CD14-positive monocyte (primary cell): ENCODE measurements at regions not wholly inside any gene's neighbourhood (a gene's known extent, or its start where the extent isn't known, plus 50 kb on each side); places are given as distances from the start of the nearest gene placed in this dataset.

ENCODE experiments used
- DNase-seq, 3 donors: peaks; one replicate each; pipeline ENCODE4 v3.0.0-alpha.2; 2011 to 2022
- H2AFZ ChIP-seq: 2 replicates; pipeline ENCODE4 v1.6.0; 2012; ENCODE audit warnings: mild to moderate bottlenecking, low read depth, low read length, inconsistent platforms; ENCODE audit not compliant: insufficient read depth, poor library complexity, severe bottlenecking
- H3K27ac ChIP-seq, 2 donors: 1 replicate in 1 of 2; 2 replicates in 1 of 2; pipeline ENCODE4 v1.5.1; 2012 to 2013; ENCODE audit warnings: low read length in 2 of 2, control low read depth in 1 of 2, inconsistent platforms in 1 of 2, low read depth in 1 of 2, mild to moderate bottlenecking in 1 of 2
- H3K27me3 ChIP-seq, 2 donors: one replicate each; pipeline versions ENCODE4 v1.6.0 to v1.6.1; 2011 to 2013; ENCODE audit warnings: low read length in 2 of 2; ENCODE audit not compliant: control insufficient read depth in 2 of 2, insufficient read depth in 2 of 2
- H3K36me3 ChIP-seq, 2 donors: replicated peaks in 1 of 2; 1 replicate in 1 of 2; 2 replicates in 1 of 2; pipeline versions ENCODE4 v1.5.1 to v1.6.1; 2012 to 2013; ENCODE audit warnings: low read length in 2 of 2, control low read depth in 1 of 2, inconsistent platforms in 1 of 2, mild to moderate bottlenecking in 1 of 2; ENCODE audit not compliant: insufficient read depth in 2 of 2, control insufficient read depth in 1 of 2
- H3K4me1 ChIP-seq, 2 donors: 1 replicate in 1 of 2; 2 replicates in 1 of 2; pipeline versions ENCODE4 v1.5.1 to v1.6.1; 2012 to 2013; ENCODE audit warnings: low read length in 2 of 2, control low read depth in 1 of 2, inconsistent platforms in 1 of 2, mild to moderate bottlenecking in 1 of 2, moderate library complexity in 1 of 2; ENCODE audit not compliant: insufficient read depth in 2 of 2, control insufficient read depth in 1 of 2
- H3K4me2 ChIP-seq: replicated peaks from 2 replicates; pipeline ENCODE3; 2012; ENCODE audit warnings: low read length, moderate library complexity, mild to moderate bottlenecking; ENCODE audit not compliant: poor library complexity, severe bottlenecking; ENCODE audit errors: extremely low read depth
- H3K4me3 ChIP-seq, 3 experiments: fragments of 200-600 bp in 1 of 3; sonication (generic) in 1 of 3; replicated peaks in 1 of 3; 1 replicate in 2 of 3; 2 replicates in 1 of 3; pipeline ENCODE4 v1.5.1; 2011 to 2013; ENCODE audit warnings: low read length in 3 of 3, mild to moderate bottlenecking in 3 of 3, control low read depth in 2 of 3, low read depth in 2 of 3, inconsistent platforms in 1 of 3, moderate library complexity in 1 of 3
- H3K79me2 ChIP-seq: 2 replicates; pipeline ENCODE4 v1.6.0; 2012; ENCODE audit warnings: mild to moderate bottlenecking, control low read depth, inconsistent platforms, low read length, moderate library complexity; ENCODE audit not compliant: insufficient read depth
- H3K9ac ChIP-seq: 2 replicates; pipeline ENCODE4 v1.6.0; 2017; ENCODE audit warnings: low read length, mild to moderate bottlenecking; ENCODE audit not compliant: insufficient read depth, poor library complexity, severe bottlenecking
- H3K9me3 ChIP-seq, 2 donors: replicated peaks in 1 of 2; 1 replicate in 1 of 2; 2 replicates in 1 of 2; pipeline versions ENCODE4 v1.5.1 to v1.6.1; 2012 to 2013; ENCODE audit warnings: low read length in 2 of 2, control low read depth in 1 of 2; ENCODE audit not compliant: control insufficient read depth in 1 of 2, insufficient read depth in 1 of 2
- H4K20me1 ChIP-seq: 2 replicates; pipeline ENCODE4 v1.6.0; 2012; ENCODE audit warnings: mild to moderate bottlenecking, low read length, control low read depth, moderate library complexity; ENCODE audit not compliant: insufficient read depth
- H3K27ac Mint-ChIP-seq, 7 donors: one replicate each; pipeline ENCODE4 v1.8.0; 2020; ENCODE audit warnings: mild to moderate bottlenecking in 7 of 7, mixed read lengths in 7 of 7, moderate library complexity in 6 of 7, inconsistent platforms in 2 of 7
- H3K27me3 Mint-ChIP-seq, 3 donors: one replicate each; pipeline ENCODE4 v1.8.0; 2021 to 2022; ENCODE audit warnings: low read depth in 3 of 3, mild to moderate bottlenecking in 3 of 3, mixed read lengths in 3 of 3, moderate library complexity in 3 of 3, inconsistent platforms in 1 of 3
- H3K36me3 Mint-ChIP-seq, 2 donors: one replicate each; pipeline ENCODE4 v1.8.0; 2020; ENCODE audit warnings: mixed read lengths in 2 of 2, inconsistent platforms in 1 of 2, mild to moderate bottlenecking in 1 of 2
- H3K4me1 Mint-ChIP-seq: one replicate; pipeline ENCODE4 v1.8.0; 2020; ENCODE audit warnings: mild to moderate bottlenecking, mixed read lengths
- H3K4me3 Mint-ChIP-seq, 2 donors: one replicate each; pipeline ENCODE4 v1.8.0; 2020; ENCODE audit warnings: mild to moderate bottlenecking in 2 of 2, mixed read lengths in 2 of 2, moderate library complexity in 1 of 2
- H3K9me3 Mint-ChIP-seq, 7 donors: one replicate each; pipeline ENCODE4 v1.8.0; 2020 to 2022; ENCODE audit warnings: mixed read lengths in 7 of 7, mild to moderate bottlenecking in 6 of 7, moderate library complexity in 6 of 7, inconsistent platforms in 2 of 7
- CTCF ChIP-seq: fragments of 200-600 bp; IDR thresholded peaks from one replicate; pipeline ENCODE4 v1.8.0; 2022; ENCODE audit warnings: antibody characterized with exemption, mild to moderate bottlenecking
- WGBS: methylation state at CpG from one replicate; pipeline ENCODE4 v1.1.5; 2013; ENCODE audit warnings: missing lambda C conversion rate; ENCODE audit not compliant: insufficient coverage; 5-methylcytosine and 5-hydroxymethylcytosine counted together
- intact Hi-C, 2 donors: fragments of 100-400 bp; cut with micrococcal nuclease; formaldehyde crosslinking; loops; one replicate each; pipeline versions ENCODE4 v1.15.0 to v1.15.1; 2023

- H4K20me1 ChIP-seq: no peaks in the 10 kb centered on the region
- H3K27ac Mint-ChIP-seq: peak overlapping the region in 6 of 7 donors; percentile 14 to 89 (median 82)
- H3K36me3 Mint-ChIP-seq: peaks cover 0 to 4% of the 10 kb centered on the region in 2 donors
Measured at GRCh38 chr5:35477321-35477720, 140.3 kb upstream of the SPEF2 start.

GRCh38 chr5:35476797-35477196 lies 140.9 kb upstream of the SPEF2 start:
- Histone ChIP-seq H3K27ac (peak overlapping the region in 1 of 2 donors; percentile 93), H3K9ac (no peak overlapping the region), H4K20me1 (no peaks in the 10 kb centered on the region), H3K36me3 (no peaks in the 10 kb centered on the region), H3K9me3 (no peaks in the 10 kb centered on the region), H3K4me2 (peak overlapping the region; percentile 43), H3K4me3 (peak overlapping the region in 1 of 3 experiments; percentile 30), H3K79me2 (no peaks in the 10 kb centered on the region), H2AFZ (peak overlapping the region; percentile 58), H3K4me1 (peaks cover 46 to 58% of the 10 kb centered on the region in 2 donors), H3K27me3 (no peaks in the 10 kb centered on the region)
- no peak for DNase-seq
- TF ChIP-seq CTCF: no peak
- Mint-ChIP-seq H3K4me3 (no peak overlapping the region), H3K36me3 (peaks cover 0 to 4% of the 10 kb centered on the region in 2 donors), H3K27ac (peak overlapping the region; percentile 76 to 92 (median 88)), H3K4me1 (peaks cover 57% of the 10 kb centered on the region), H3K27me3 (no peaks in the 10 kb centered on the region), H3K9me3 (peaks cover 0 to 4% (median 0%) of the 10 kb centered on the region in 7 donors)
- intact Hi-C loops: loop anchor here in 1 of 2 donors (10.0 kb wide), 1 partner anchor 162 kb away; no protein-coding TSS in a partner anchor
- no CpG with 5 or more reads among the region's 1 CpG for WGBS

More at GRCh38 chr5:35477321-35477720, 140.3 kb upstream of the SPEF2 start:
- no peak for DNase-seq
- H3K4me3 Mint-ChIP-seq: no peak overlapping the region
- Histone ChIP-seq H3K27ac (peak overlapping the region in 1 of 2 donors; percentile 93), H2AFZ (peak overlapping the region; percentile 29), H3K4me1 (peaks cover 51 to 64% of the 10 kb centered on the region in 2 donors), H3K9me3 (no peaks in the 10 kb centered on the region), H3K27me3 (no peaks in the 10 kb centered on the region), H3K79me2 (no peaks in the 10 kb centered on the region), H3K4me3 (no peak overlapping the region), H3K4me2 (no peak overlapping the region), H3K36me3 (no peaks in the 10 kb centered on the region), H3K9ac (no peak overlapping the region)
- H3K4me1 Mint-ChIP-seq: peaks cover 62% of the 10 kb centered on the region
- peaks cover 0 to 4% (median 0%) of the 10 kb centered on the region in 7 donors for H3K9me3 Mint-ChIP-seq
- no peak for TF ChIP-seq CTCF
- no peaks in the 10 kb centered on the region for H3K27me3 Mint-ChIP-seq
- intact Hi-C loops: loop anchor here in 1 of 2 donors (10.0 kb wide), 1 partner anchor 163 kb away; no protein-coding TSS in a partner anchor
